Stimulated activated CD8-positive, alpha-beta memory T cell treated with anti-CD3 and anti-CD28 coated beads, Interleukin-15, amount 100 ng/mL, for 24 hours (primary cell): ENCODE measurements at regions not wholly inside any gene's neighbourhood (a gene's known extent, or its start where the extent isn't known, plus 50 kb on each side); places are given as distances from the start of the nearest gene placed in this dataset.

Source experiments
- DNase-seq: peaks from one replicate; pipeline ENCODE4 v3.0.0-alpha.2; 2020; ENCODE audit warnings: low read depth

DNA sequence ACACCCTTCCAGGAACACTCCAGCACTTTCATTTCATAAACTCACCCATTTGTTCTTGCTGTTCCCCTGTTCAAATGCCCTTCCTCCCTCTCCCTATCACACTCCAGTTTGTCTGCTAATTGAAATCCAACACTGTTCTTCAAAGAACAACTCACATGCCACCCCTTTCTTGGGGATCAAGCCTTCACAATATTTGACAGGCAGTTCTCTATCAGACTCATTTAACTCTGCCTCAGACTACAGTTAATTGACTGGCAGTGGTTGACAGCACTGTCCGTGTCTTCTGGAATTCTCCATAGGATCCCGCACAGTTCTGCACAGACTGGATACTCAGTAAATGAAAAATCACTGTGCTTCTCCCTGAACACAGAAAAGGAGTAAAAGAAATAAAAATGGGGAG lies 87.8 kb downstream of the PMP22 start:
- no peak for DNase-seq

DNA sequence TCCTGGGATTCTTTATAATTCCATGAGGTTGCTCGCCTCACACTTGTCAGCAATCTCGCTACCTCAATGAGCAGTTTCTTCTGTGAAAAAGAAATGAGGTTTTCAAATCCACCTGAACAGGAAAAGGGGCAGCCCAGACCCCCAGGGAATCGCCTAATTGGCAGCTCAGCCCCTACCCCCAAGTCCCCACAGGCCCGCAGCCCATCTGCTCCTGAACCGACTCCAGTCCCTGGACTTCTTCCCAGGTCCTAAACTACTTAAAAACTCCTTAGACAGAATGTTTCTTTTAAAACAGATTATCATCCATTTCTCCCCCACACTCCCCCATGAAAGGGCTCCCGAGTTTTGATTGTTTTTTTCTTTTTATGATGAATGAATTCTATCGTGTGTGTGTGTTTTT lies 89.8 kb downstream of the PMP22 start:
- DNase-seq = no peak

DNA sequence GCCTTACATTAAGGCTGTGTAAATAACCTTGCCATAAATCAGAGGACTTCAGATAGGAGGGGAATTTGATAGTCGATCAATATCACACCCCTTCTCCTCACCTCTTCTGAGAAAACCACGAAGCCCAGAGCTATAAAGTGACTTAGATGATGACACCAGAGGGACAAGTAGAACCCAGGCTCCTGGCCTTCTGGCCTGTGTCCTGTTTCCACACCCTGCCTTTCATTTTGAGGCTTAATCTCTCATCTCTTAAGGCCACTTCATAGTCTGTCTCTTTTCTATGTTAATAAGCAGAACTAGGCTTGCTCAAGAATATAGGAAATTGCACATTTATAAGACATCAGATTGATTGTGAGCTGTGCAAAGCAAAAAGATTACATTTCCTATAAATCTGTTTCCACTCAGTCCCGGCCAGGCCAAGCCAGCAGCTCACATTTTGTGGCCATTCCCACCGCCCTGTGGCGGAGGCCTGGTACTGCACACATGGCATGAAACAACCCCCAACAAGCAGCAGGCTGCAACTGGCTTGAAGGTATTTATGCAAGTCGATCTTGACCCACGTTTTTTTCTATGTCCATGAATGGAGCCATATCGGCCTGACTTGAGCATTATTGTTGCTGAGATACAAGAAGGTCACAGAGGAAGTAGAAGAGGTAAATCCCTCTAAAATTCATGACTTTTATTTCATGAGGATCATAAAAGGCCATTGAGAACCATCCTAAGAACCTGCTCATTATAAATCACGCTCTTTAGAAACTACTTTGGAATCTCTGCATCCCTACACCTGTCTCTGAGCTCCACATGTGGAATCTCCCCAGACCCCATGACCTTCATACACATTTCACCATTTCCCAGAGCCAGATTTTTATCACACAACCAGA lies 93.7 kb downstream of the PMP22 start:
- no peak for DNase-seq

DNA sequence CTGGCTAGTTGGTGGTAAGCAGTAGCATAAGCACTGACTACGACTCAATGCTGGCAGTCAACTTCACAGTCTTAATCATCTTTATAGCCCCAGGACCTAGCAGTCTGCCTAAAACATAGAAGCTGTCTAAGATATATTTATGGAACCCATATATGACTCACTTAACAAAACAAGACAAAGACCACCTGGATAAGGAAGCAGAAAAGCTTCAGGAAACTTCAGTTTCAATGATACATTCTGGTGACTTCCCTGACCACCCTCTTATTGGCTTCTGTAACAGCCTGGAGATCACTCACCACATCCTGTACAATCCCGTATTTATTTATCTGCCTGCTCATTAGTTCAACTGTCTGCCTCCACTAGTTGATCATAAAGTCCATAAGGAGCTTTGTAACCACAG lies 95.5 kb downstream of the PMP22 start:
- no peak for DNase-seq

DNA sequence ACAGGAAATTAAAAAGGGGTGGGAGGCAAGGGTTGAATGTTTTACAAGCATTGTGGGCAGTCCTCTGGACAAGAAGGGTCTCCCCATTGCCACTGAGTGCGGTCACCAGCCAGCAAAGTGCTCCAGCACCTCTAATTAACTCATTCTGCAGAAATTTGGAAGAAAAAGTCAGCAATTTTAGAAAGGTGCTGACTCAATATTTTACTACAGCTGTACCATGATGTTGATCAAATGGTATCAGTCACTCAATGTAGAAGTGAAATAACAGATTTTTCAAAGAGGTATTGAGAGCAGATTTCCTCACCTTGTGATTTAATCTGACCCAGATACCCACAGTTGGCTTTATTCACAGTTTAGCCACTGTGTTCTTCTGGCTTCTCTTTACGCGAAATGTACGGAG lies 96.7 kb downstream of the PMP22 start:
- DNase-seq = no peak

DNA sequence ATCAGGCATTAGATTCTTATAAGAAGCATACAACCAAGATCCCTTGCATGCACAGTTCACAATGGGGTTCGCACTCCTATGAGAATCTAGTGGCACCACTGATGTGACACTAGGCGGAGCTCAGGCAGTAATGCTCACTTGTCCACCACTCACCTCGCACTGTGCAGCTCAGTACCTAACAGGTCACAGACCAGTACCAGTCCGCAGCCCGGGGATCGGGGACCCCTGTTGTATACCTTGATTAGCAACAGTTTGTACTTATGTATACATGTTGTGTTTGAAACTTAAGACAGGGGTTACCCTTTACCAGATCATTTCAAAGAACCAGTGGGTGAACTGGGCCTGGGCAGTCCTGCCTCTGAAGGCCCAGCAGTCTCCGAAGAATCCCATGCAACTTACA lies 103.7 kb downstream of the PMP22 start:
- no peak for DNase-seq

DNA sequence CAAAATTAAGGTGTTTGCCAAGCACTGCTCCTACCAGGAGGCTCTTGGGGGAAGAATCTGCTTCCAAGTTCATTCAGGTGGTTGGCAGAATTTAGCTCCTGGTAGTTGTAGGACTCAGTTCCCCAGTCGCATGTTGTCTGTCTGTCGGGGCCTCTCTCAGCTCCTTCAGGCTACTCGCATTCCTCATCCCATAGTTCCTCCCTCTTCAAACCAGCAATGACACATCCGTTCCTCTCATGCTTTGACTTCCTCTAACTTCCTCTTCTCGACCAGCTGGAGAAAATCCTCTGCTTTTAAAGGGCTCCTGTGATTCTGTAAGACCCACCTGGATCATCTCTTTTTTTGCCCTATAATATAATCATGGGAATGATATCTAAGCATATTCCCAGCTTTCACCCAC lies 108.1 kb downstream of the PMP22 start:
- DNase-seq = no peak

DNA sequence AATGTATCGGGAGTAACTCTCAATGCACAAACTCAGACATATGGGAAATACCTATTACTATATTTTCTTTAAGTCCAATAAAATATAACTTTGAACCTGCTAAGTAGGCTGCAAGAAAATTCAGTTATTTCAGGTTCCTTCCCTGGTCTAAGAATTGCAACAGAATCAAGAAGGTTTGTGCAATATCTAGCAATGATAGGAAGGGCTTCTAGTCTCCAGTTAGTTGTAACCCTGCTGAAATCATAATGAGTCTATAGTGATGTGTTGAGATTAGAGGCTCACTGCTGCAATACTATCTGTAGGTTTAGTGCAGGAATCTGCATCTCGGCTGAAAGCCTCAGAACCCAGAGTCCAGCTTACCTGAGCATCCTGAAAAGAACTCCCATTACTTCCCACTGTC lies 110.5 kb downstream of the PMP22 start:
- no peak for DNase-seq

DNA sequence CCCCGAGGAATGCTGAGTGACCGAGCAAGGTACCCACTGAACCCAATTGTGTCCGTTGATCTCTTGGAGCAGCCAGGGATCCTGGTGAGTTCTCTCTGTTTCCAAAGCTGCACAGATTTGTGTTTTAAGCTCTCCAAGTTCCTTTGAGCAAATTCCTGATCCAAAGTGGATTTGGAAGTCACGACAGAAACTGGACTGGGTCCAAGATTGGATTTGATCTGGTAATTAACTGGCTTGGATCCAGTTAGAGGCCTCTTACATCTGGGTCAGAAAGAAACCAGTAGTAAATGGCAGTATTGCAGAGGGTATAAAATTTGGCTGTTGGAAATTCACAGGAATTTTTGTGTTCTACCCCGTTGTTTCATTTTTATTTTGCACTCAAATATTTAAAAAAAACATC lies 119.5 kb downstream of the PMP22 start:
- DNase-seq = no peak

DNA sequence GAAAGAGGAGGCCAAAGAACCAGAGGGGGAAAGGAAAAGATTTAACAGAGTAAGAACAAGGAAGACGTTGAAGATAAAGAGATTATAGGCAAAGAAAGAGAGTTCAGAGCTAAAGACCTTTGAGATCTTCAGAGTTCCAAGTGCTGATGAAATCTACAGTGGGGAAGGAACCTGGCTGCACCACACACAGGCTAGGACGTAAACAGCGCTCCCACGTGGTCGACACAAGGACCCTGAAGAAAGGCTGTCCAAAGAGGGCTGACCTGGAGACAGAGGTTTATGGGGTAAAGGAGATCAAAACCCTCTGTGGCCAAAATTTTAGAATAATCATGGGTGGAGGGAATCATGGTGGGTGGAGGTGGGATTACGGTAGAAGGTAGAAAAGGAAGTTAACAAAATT lies 121.6 kb downstream of the PMP22 start:
- DNase-seq = no peak

DNA sequence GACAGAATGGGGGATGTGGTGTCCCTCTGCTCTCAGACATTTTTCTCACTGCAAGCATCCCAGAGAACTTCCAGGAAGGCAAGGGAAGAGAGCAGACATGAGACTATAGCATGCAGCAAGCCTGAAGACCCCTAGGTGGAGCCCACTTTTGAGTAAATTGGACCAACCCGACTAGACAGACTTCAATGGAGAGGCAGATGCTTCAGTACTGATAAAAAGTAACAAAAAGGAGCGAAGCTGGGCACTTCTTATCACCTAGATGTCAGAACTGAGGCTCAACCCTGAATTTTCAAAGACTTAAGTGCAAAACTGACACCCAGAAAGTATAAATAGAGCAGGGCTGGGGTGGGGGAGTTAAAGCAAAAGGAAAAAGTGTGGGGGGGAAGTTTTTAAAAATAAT lies 130.8 kb downstream of the PMP22 start:
- DNase-seq = no peak

DNA sequence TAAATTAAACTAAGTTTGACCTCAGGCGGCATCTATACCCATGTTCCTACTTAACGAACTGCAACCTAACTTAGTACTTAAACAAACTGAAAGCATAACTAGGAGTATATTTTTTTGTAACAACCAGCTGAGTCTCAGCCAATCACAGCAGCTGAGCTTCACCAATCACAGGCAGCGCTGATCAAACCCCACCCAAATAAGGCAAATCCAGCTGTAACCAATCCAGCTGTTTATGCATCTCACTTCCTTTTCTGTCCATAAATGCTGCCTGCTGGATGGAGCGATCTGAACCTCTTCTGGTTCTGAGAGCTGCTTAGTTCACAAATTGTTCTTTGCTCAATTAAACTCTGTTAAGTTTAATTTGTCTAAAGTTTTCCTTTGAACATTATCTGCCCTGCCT lies 131.3 kb downstream of the PMP22 start:
- DNase-seq = no peak

DNA sequence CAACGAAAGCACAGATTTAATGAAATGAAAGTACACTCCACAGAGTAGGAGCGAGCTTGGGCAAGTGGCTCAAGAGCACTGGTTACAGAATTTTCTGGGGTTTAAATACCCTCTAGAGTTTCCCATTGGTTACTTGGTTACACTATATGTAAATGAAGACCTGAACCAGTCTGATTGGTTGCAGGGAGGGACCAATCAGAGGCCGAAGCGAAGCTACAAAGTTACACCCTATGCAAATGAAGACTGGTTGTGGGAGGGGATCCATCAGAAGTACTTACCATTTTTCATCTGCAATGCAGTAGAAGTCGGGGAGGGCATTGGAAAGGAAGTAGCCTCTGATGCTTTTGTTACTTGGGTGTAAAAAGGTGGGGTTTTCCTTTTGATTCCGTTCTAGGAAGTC lies 132.0 kb downstream of the PMP22 start:
- DNase-seq = no peak

DNA sequence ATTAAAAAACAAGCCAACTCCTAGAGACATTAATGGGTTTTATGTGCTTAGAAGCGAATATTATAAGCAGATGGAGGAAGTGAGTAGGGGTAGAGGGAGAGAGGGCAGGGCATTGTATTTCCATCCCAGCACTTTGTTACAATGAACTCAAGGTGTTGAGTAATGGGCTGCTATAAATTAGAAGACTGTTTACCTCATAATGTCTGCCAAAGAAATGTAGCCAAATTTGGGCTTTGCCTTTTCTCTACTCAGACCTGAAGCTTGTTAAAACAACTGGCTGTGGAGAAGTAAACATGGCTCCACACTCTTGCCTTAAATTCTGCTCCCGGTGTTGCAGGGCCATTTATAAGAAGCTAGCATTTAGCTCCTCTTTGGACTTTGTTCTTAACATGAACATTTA lies 134.7 kb downstream of the PMP22 start:
- no peak for DNase-seq

DNA sequence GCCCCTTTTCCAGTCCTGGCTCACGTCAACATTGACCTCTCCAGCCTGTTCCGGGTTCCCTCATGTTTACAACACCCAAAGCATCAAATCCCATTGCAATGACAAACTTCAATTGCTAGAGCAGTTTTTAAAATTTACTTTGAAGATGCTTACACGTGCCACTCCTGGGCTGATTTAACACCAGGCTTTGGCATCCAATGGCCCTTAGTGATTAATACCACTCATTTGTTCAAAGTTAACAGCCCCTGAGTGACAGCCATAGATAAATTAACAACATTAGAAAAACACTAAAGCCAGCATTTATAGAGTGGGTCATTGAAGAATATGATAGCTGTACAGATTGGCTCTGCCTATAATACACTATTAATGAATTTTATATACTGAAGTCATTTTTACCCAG lies 135.1 kb downstream of the PMP22 start:
- DNase-seq = no peak

DNA sequence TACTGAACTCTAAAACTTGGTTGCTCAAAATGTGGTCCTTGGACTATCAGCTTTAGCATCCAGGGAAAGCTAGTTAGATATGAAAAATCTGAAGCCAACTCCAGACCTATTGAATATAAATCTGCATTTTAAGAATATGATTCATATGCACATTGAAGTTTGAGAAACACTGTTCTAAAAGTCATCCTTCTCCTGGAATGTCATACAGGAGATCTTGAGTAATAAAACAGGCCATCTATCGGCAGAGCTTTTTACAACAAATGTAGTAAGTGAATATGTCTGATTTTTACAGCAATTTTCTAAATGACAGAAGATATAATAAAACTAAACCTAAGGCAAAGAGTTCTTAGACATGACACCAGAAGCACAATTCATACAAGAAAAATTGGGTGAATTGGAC lies 140.4 kb downstream of the PMP22 start:
- no peak for DNase-seq

DNA sequence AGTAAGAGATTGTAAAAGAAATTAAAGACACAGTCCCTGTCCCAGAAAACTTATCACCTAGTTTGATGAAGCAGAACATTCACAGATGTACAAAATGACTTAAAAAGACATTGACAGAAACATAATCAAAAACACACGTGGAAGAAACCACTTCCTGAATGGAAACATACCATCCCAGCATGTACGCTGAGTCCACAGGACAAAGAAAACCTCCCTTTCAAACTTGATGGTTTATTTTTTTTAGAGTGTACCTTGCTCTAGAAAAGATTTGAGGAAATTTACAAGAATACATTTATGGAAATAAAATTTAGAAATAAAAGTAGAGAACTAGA lies 140.9 kb downstream of the PMP22 start:
- no peak for DNase-seq

DNA sequence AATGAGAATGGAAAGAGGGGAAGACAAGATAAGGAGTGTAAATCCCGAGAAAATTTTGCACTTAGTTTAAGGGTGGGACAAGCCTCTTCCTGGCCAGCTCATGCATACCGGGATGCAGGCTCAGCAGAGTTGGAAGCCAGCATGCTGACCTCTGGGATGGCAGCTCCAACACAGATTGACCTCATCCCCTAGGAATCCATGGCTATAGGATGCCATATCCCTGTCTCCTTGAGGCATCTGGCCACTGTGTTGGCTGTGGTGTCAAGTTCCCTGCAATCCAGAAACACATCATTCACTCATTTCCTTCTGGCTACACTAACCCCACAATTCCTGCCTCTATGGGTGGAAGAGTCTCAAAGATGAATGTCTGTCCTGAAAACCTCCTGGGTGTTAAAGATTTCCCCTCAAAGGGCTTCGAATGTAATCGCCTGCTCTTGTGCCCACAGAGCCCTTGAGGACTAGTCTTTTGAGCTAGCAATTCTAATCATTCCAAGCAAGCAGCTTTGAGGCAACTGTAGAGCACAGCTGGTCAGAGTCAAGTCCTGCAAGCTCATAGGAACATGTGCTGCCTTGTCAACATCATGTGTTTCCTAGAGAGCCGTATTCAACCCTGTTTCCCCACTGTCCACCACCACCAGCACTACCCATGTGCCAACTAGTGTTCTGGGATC lies 141.4 kb downstream of the PMP22 start:
- no peak for DNase-seq

DNA sequence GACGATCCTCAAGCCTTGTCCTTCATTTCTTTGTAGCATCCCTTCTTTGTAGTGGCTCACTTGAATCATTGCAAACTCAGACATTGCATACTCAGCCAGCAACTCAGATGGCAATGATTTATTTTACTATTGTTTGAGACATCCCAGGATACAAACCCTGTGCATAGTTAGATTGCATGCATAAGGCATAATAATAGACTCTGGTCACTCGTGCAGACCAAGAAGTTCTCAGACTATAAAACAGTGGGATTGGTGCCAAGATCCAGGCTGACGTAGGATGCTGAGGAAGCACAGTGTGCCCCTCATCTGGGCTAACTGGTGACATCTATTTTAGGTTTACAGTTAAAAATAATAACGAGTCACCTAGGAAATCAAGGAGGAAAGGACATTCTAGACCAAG lies 142.3 kb downstream of the PMP22 start:
- no peak for DNase-seq

DNA sequence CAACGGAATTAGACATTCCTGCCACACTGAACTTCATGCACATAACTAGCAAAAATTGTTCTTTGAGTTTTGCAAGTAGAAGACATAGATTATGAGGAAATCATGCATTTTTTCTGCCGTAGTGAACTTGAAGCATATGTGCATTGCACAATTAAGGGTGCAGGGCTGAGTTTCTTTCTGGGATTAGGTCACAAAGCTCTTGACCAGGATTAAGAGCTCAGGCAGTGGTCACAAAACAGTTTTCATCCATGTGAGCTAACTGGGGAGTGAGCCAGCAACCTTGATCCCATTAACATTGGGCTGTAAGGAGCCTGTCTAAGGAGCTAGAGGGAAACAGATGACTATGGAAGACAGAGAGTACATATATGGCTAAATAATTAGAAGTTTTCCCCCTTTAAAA lies 143.7 kb downstream of the PMP22 start:
- no peak for DNase-seq

DNA sequence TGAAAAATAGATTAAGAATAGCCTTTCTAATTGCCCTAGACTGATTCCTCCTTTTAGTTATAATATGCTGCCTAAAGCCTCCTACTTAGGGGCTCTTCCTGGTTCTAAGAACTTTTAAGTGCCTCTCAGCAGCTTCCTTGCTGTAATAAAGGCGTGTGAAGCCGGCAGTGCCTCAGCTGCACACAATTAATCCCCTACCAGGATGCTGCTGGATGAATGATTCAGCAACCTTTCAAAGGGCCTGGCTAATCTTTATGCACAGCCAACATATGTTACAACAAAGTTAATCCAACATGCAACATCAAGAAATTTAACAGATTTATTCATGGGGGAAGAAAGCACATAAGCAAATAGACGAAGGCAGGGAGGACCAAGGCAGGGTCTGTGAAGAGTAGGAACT lies 145.2 kb downstream of the PMP22 start:
- DNase-seq = no peak

DNA sequence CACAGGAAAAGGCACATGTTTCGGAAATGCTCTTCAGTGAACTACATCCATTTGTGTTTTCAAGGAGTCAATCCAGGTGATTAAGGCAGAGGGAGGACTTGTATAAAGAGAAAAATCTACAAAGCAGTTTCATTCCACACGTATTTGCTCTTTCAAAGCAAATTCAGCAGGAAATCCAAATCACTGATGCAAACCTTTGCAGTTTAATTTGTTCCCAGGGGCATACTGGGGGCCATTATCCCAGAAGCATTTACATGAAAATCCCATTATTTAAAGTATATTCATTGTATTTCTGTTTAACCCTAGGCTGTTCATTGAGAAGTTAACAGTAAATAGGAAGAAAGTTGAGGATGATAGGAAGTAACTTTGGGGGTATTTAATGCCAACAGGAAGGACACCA lies 147.9 kb downstream of the PMP22 start:
- no peak for DNase-seq

DNA sequence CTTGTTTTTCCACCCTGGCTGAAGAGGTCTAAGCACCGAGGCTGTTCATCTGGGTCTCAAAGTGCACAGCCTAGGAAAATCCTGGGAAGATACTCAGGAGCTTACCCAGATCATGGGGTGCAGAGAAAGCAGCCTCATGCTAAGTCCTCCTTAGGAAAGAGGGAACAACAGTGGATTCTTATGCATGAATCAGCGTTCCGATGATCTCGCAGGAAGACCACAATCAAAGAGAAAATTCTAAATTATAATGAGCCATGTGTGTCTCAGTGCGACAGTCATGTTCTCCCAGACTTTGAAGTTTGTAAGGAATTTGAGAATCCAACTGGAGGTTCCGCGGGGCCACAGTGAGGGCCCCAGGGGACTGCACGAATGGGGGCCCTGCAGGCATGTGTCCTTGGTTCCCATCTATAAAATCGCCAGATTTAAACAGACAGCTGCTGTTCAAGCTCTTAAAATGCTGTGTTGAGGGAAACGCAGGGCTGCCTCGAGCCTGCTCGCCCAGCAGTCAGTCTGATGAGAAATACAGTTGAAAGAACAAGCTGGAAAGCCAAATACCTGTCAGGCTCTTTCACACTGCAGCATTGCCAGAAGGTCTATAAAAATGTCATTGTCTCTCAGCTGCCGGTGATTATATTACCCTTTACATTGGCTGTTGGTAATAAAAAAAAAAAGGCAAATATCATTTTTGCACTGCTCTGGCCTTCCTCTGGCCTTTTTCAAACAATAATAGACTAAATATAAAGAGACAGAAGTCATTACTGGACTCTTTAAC lies 152.1 kb downstream of the PMP22 start:
- no peak for DNase-seq
